Esophagus squamous epithelium (tissue), 4 donors: ENCODE measurements at regions not wholly inside any gene's neighbourhood (a gene's known extent, or its start where the extent isn't known, plus 50 kb on each side); places are given as distances from the start of the nearest gene placed in this dataset.

Experiments used
- POLR2A ChIP-seq, 4 donors: fragments of 450-650 bp; IDR thresholded peaks; one replicate each; pipeline ENCODE4 v1.6.1; 2017; ENCODE audit warnings: antibody characterized with exemption in 4 of 4, mild to moderate bottlenecking in 4 of 4, moderate library complexity in 3 of 4
- TF ChIP-seq, protein P1 (sequence below), 6 experiments: fragments of 450-650 bp in 4 of 6; fragments of 200-600 bp in 2 of 6; sonication (generic) in 2 of 6; IDR thresholded peaks; one replicate each; pipeline ENCODE4 v1.5.1; 2016 to 2019; ENCODE audit warnings: antibody characterized with exemption in 6 of 6, mild to moderate bottlenecking in 4 of 6, moderate library complexity in 4 of 6

- TF ChIP-seq, protein P1, sequence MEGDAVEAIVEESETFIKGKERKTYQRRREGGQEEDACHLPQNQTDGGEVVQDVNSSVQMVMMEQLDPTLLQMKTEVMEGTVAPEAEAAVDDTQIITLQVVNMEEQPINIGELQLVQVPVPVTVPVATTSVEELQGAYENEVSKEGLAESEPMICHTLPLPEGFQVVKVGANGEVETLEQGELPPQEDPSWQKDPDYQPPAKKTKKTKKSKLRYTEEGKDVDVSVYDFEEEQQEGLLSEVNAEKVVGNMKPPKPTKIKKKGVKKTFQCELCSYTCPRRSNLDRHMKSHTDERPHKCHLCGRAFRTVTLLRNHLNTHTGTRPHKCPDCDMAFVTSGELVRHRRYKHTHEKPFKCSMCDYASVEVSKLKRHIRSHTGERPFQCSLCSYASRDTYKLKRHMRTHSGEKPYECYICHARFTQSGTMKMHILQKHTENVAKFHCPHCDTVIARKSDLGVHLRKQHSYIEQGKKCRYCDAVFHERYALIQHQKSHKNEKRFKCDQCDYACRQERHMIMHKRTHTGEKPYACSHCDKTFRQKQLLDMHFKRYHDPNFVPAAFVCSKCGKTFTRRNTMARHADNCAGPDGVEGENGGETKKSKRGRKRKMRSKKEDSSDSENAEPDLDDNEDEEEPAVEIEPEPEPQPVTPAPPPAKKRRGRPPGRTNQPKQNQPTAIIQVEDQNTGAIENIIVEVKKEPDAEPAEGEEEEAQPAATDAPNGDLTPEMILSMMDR (IDR thresholded peaks at IDR 0.05), result no peak
- TF ChIP-seq POLR2A (IDR thresholded peaks at IDR 0.05), result no peak
Observed at GRCh38 chr15:60070838-60071493, 66.9 kb downstream of the FOXB1 start.
